ENCODE measurements at regions not wholly inside any gene's neighbourhood (a gene's known extent, or its start where the extent isn't known, plus 50 kb on each side); places are given as distances from the start of the nearest gene placed in this dataset.
"Not testable (repeated sequence)": the region's sequence is repeated elsewhere in the genome, so short reads cannot be mapped to it uniquely, and the experiment has no call there.

DNA sequence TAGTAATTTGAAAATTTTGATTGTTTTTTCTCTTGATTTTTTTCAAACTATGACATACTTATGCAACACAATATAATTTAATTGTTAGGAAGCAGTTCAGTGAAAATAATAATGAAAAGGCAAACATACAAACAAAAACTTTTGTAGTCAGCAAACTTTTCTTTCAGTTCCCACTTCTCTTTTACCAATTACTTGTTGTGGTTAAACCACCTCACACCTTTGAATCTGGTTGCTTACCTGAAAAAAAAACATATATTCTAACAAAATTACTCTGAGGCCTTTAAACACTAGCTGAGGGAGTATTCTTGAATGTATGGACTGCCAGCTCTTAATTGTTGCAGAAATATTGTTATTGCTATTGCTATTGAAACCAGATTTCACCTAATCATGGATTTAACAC is 266.2 kb upstream of the SEMA3C start:
- Histone ChIP-seq H3K27ac (ENCODE audit: low read depth, low read length) (no peak overlapping the region), H3K18ac (ENCODE audit: low read length) (no peak overlapping the region), H4K12ac (ENCODE audit: low read depth, low read length) (no peak overlapping the region), H2BK5ac (ENCODE audit: low read depth, low read length, poor library complexity) (no peak overlapping the region), H3K9me3 (ENCODE audit: insufficient read depth, low read depth, low read length) (no peaks in the 10 kb centered on the region), H3K14ac (ENCODE audit: low read length) (no peak overlapping the region), H3K4me2 (ENCODE audit: low read length) (no peak overlapping the region), H3K79me2 (ENCODE audit: control insufficient read depth, insufficient read depth, low read length, poor library complexity) (no peaks in the 10 kb centered on the region), H3K4me3 (ENCODE audit: low read depth, low read length) (no peak overlapping the region), H3K23ac (ENCODE audit: low read length) (no peak overlapping the region), H2AK5ac (ENCODE audit: low read length) (no peak overlapping the region), H2BK120ac (ENCODE audit: insufficient read depth, low read length, poor library complexity) (no peak overlapping the region), H3K9ac (ENCODE audit: low read length) (no peak overlapping the region), H4K91ac (ENCODE audit: low read depth, low read length) (no peak overlapping the region), H3K79me1 (ENCODE audit: low read length) (no peaks in the 10 kb centered on the region), H3K4ac (ENCODE audit: low read depth, low read length) (no peak overlapping the region), H4K8ac (ENCODE audit: low read depth, low read length) (no peak overlapping the region), H3K36me3 (ENCODE audit: control insufficient read depth in 1 of 2, insufficient read depth in 2 of 2, low read length in 2 of 2) (no peaks in the 10 kb centered on the region), H2BK12ac (ENCODE audit: low read length) (no peak overlapping the region), H3K4me1 (ENCODE audit: control insufficient read depth in 1 of 2, insufficient read depth in 2 of 2, low read length in 2 of 2) (no peaks in the 10 kb centered on the region), H3K27me3 (ENCODE audit: insufficient read depth, low read length) (no peaks in the 10 kb centered on the region), H2AFZ (ENCODE audit: insufficient read depth, low read length, poor library complexity) (no peak overlapping the region)
- DNase-seq = no peak

DNA sequence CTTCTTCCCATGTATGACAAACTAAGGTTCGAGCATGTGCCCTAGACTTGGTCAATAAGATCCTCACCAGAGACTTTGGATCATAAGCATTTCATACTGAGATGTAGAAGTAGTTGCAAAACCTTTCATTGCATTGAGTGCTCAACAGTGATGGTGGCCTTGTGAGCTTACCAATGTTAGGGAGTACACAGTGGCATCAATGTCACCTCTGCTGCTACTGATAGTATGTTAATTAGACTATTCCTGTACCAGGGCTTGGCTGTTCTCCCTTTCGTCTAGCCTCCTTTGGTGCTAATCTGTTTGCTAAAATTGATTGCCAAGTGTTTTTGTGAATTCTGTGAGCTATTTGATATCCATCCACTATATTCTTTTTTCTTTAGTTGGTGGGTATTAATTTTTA is 264.5 kb upstream of the SEMA3C start:
- DNase-seq = no peak
- Histone ChIP-seq H3K36me3 (ENCODE audit: control insufficient read depth in 1 of 2, insufficient read depth in 2 of 2, low read length in 2 of 2) (no peaks in the 10 kb centered on the region), H3K4ac (ENCODE audit: low read depth, low read length) (no peak overlapping the region), H3K27me3 (ENCODE audit: insufficient read depth, low read length) (no peaks in the 10 kb centered on the region), H2AK5ac (ENCODE audit: low read length) (no peak overlapping the region), H3K4me3 (ENCODE audit: low read depth, low read length) (no peak overlapping the region), H3K18ac (ENCODE audit: low read length) (no peak overlapping the region), H4K8ac (ENCODE audit: low read depth, low read length) (no peak overlapping the region), H4K12ac (ENCODE audit: low read depth, low read length) (no peak overlapping the region), H3K27ac (ENCODE audit: low read depth, low read length) (no peak overlapping the region), H2BK120ac (ENCODE audit: insufficient read depth, low read length, poor library complexity) (no peak overlapping the region), H3K79me1 (ENCODE audit: low read length) (no peaks in the 10 kb centered on the region), H2BK12ac (ENCODE audit: low read length) (no peak overlapping the region), H3K9me3 (ENCODE audit: insufficient read depth, low read depth, low read length) (no peaks in the 10 kb centered on the region), H3K23ac (ENCODE audit: low read length) (no peak overlapping the region), H3K4me2 (ENCODE audit: low read length) (no peak overlapping the region), H2AFZ (ENCODE audit: insufficient read depth, low read length, poor library complexity) (no peak overlapping the region), H2BK5ac (ENCODE audit: low read depth, low read length, poor library complexity) (no peak overlapping the region), H3K79me2 (ENCODE audit: control insufficient read depth, insufficient read depth, low read length, poor library complexity) (no peaks in the 10 kb centered on the region), H3K14ac (ENCODE audit: low read length) (no peak overlapping the region), H4K91ac (ENCODE audit: low read depth, low read length) (no peak overlapping the region), H3K4me1 (ENCODE audit: control insufficient read depth in 1 of 2, insufficient read depth in 2 of 2, low read length in 2 of 2) (no peaks in the 10 kb centered on the region), H3K9ac (ENCODE audit: low read length) (no peak overlapping the region)
- no CpG with 5 or more reads among the region's 2 CpGs for WGBS (ENCODE audit: extremely low coverage, insufficient coverage, insufficient read length)

- not testable (repeated sequence) for H3K4me1 ChIP-seq (ENCODE audit: control insufficient read depth in 1 of 2, insufficient read depth in 2 of 2, low read length in 2 of 2); H3K4ac ChIP-seq (ENCODE audit: low read depth, low read length); H4K91ac ChIP-seq (ENCODE audit: low read depth, low read length); H3K23ac ChIP-seq (ENCODE audit: low read length); H3K9me3 ChIP-seq (ENCODE audit: insufficient read depth, low read depth, low read length); H3K27me3 ChIP-seq (ENCODE audit: insufficient read depth, low read length); H3K27ac ChIP-seq (ENCODE audit: low read depth, low read length); H3K9ac ChIP-seq (ENCODE audit: low read length); H3K79me2 ChIP-seq (ENCODE audit: control insufficient read depth, insufficient read depth, low read length, poor library complexity); DNase-seq; H4K8ac ChIP-seq (ENCODE audit: low read depth, low read length); H4K12ac ChIP-seq (ENCODE audit: low read depth, low read length); H3K79me1 ChIP-seq (ENCODE audit: low read length); H3K4me3 ChIP-seq (ENCODE audit: low read depth, low read length); H3K36me3 ChIP-seq (ENCODE audit: control insufficient read depth in 1 of 2, insufficient read depth in 2 of 2, low read length in 2 of 2); H2BK120ac ChIP-seq (ENCODE audit: insufficient read depth, low read length, poor library complexity); H3K18ac ChIP-seq (ENCODE audit: low read length); H2AFZ ChIP-seq (ENCODE audit: insufficient read depth, low read length, poor library complexity); H2BK12ac ChIP-seq (ENCODE audit: low read length); H3K4me2 ChIP-seq (ENCODE audit: low read length); H3K14ac ChIP-seq (ENCODE audit: low read length); H2AK5ac ChIP-seq (ENCODE audit: low read length); H2BK5ac ChIP-seq (ENCODE audit: low read depth, low read length, poor library complexity)
- WGBS (ENCODE audit: extremely low coverage, insufficient coverage, insufficient read length) = no CpG with 5 or more reads among the region's 10 CpGs
Observed at GRCh38 chr7:81182056-81182455, 263.2 kb upstream of the SEMA3C start.

- Histone ChIP-seq H2AK5ac (ENCODE audit: low read length) (no peak overlapping the region), H3K4me3 (ENCODE audit: low read depth, low read length) (no peak overlapping the region), H3K36me3 (ENCODE audit: control insufficient read depth in 1 of 2, insufficient read depth in 2 of 2, low read length in 2 of 2) (no peaks in the 10 kb centered on the region), H3K4me1 (ENCODE audit: control insufficient read depth in 1 of 2, insufficient read depth in 2 of 2, low read length in 2 of 2) (no peaks in the 10 kb centered on the region), H4K91ac (ENCODE audit: low read depth, low read length) (no peak overlapping the region), H3K23ac (ENCODE audit: low read length) (no peak overlapping the region), H3K27me3 (ENCODE audit: insufficient read depth, low read length) (no peaks in the 10 kb centered on the region), H3K9ac (ENCODE audit: low read length) (no peak overlapping the region), H3K18ac (ENCODE audit: low read length) (no peak overlapping the region), H2BK120ac (ENCODE audit: insufficient read depth, low read length, poor library complexity) (no peak overlapping the region), H3K9me3 (ENCODE audit: insufficient read depth, low read depth, low read length) (no peaks in the 10 kb centered on the region), H2BK12ac (ENCODE audit: low read length) (no peak overlapping the region), H3K79me1 (ENCODE audit: low read length) (no peaks in the 10 kb centered on the region), H3K14ac (ENCODE audit: low read length) (no peak overlapping the region), H3K27ac (ENCODE audit: low read depth, low read length) (no peak overlapping the region), H4K12ac (ENCODE audit: low read depth, low read length) (no peak overlapping the region), H3K79me2 (ENCODE audit: control insufficient read depth, insufficient read depth, low read length, poor library complexity) (no peaks in the 10 kb centered on the region), H2BK5ac (ENCODE audit: low read depth, low read length, poor library complexity) (no peak overlapping the region), H3K4me2 (ENCODE audit: low read length) (no peak overlapping the region), H2AFZ (ENCODE audit: insufficient read depth, low read length, poor library complexity) (no peak overlapping the region), H3K4ac (ENCODE audit: low read depth, low read length) (no peak overlapping the region), H4K8ac (ENCODE audit: low read depth, low read length) (no peak overlapping the region)
- DNase-seq = no peak
Observed at GRCh38 chr7:81181066-81181465, 262.2 kb upstream of the SEMA3C start.

DNA sequence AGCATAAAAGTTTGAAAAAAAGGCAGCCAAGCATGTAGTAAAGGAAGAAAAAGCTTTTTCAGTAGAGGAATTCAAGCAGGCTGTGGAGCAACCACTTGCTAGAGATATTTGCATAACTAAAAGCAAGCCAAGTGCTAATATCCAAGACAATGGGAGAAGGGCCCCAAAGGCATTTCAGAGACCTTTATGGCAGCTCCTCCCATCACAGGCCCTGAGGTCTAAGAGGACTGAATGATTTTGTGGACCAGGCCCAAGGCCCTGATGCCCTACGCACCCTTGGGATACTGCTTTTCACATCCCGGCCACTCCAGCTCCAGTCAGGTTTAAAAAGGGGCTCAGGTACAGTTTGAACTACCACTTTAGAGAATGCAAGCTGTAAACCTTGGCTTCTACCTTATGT is 261.7 kb upstream of the SEMA3C start:
- no peak overlapping the region for H3K4ac ChIP-seq (ENCODE audit: low read depth, low read length)
- H2BK120ac ChIP-seq (ENCODE audit: insufficient read depth, low read length, poor library complexity) = no peak overlapping the region
- H3K18ac ChIP-seq (ENCODE audit: low read length) = no peak overlapping the region
- no peak overlapping the region for H3K9ac ChIP-seq (ENCODE audit: low read length)
- no CpG with 5 or more reads among the region's 2 CpGs for WGBS (ENCODE audit: extremely low coverage, insufficient coverage, insufficient read length)
- no peak overlapping the region for H4K91ac ChIP-seq (ENCODE audit: low read depth, low read length)
- no peaks in the 10 kb centered on the region for H3K36me3 ChIP-seq (ENCODE audit: control insufficient read depth in 1 of 2, insufficient read depth in 2 of 2, low read length in 2 of 2)
- DNase-seq = no peak
- no peak overlapping the region for H2AK5ac ChIP-seq (ENCODE audit: low read length)
- H3K27me3 ChIP-seq (ENCODE audit: insufficient read depth, low read length) = no peaks in the 10 kb centered on the region
- no peak overlapping the region for H4K12ac ChIP-seq (ENCODE audit: low read depth, low read length)
- no peak overlapping the region for H3K4me3 ChIP-seq (ENCODE audit: low read depth, low read length)
- H2AFZ ChIP-seq (ENCODE audit: insufficient read depth, low read length, poor library complexity) = no peak overlapping the region
- no peaks in the 10 kb centered on the region for H3K79me2 ChIP-seq (ENCODE audit: control insufficient read depth, insufficient read depth, low read length, poor library complexity)
- H3K23ac ChIP-seq (ENCODE audit: low read length) = no peak overlapping the region
- H2BK5ac ChIP-seq (ENCODE audit: low read depth, low read length, poor library complexity) = no peak overlapping the region
- H3K79me1 ChIP-seq (ENCODE audit: low read length) = no peaks in the 10 kb centered on the region
- H2BK12ac ChIP-seq (ENCODE audit: low read length) = no peak overlapping the region
- no peaks in the 10 kb centered on the region for H3K9me3 ChIP-seq (ENCODE audit: insufficient read depth, low read depth, low read length)
- no peak overlapping the region for H4K8ac ChIP-seq (ENCODE audit: low read depth, low read length)
- no peak overlapping the region for H3K4me2 ChIP-seq (ENCODE audit: low read length)
- no peak overlapping the region for H3K27ac ChIP-seq (ENCODE audit: low read depth, low read length)
- H3K14ac ChIP-seq (ENCODE audit: low read length) = no peak overlapping the region
- peaks cover 2 to 3% of the 10 kb centered on the region in 2 experiments for H3K4me1 ChIP-seq (ENCODE audit: control insufficient read depth in 1 of 2, insufficient read depth in 2 of 2, low read length in 2 of 2)
